Lower leg skin (tissue), 3 donors: ENCODE measurements at regions not wholly inside any gene's neighbourhood (a gene's known extent, or its start where the extent isn't known, plus 50 kb on each side); places are given as distances from the start of the nearest gene placed in this dataset.
"Not testable (repeated sequence)": the region's sequence is repeated elsewhere in the genome, so short reads cannot be mapped to it uniquely, and the experiment has no call there.

Experiments
- CTCF ChIP-seq, 3 donors: fragments of 450-650 bp; IDR thresholded peaks; one replicate each; pipeline ENCODE4 v1.5.1; 2016; ENCODE audit warnings: antibody characterized with exemption in 3 of 3, mild to moderate bottlenecking in 3 of 3, moderate library complexity in 2 of 3
- POLR2A ChIP-seq, 2 donors: fragments of 450-650 bp; IDR thresholded peaks; one replicate each; pipeline ENCODE4 v1.6.1; 2016 to 2017; ENCODE audit warnings: antibody characterized with exemption in 2 of 2, mild to moderate bottlenecking in 1 of 2, moderate library complexity in 1 of 2

DNA sequence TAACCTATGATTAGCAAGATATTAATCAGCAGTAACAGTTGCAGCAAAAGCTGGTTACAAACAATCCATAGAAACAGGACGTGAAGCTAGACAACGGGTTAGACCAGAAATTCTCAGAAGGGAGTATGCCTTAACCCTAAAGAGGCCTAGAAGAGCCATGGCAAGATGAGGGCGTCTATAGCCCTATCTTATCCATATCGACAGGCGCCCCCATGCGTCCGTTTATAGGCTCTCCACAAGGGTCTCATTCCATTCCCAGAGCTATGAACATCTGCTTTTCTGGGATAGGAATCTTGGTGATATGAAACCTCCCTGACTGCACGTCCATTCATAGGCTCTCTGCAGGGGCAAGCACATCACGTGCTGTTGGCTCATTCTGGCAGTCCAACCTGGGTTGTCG lies 109.2 kb upstream of the OR13F1 start:
- not testable (repeated sequence) for TF ChIP-seq CTCF, POLR2A (IDR thresholded peaks at IDR 0.05)
